ENCODE measurements at regions not wholly inside any gene's neighbourhood (a gene's known extent, or its start where the extent isn't known, plus 50 kb on each side); places are given as distances from the start of the nearest gene placed in this dataset.

- 74 to 100% methylated on average over 1 to 3 of the region's 3 CpGs for WGBS, 2 donors
- no peaks in the 10 kb centered on the region for H3K9me3 ChIP-seq
- intact Hi-C loops (cut with DNase I), result no loop called here
Observed at GRCh38 chrX:39939678-39940077, 158.1 kb downstream of the BCOR start.

GRCh38 chrX:39941332-39941920 lies 156.3 kb downstream of the BCOR start:
- Histone ChIP-seq H3K27ac (no peak overlapping the region), H3K9me3 (no peaks in the 10 kb centered on the region), H3K4me1 (peaks cover 0 to 9% (median 0%) of the 10 kb centered on the region in 3 donors), H3K36me3 (no peaks in the 10 kb centered on the region), H3K27me3 (no peaks in the 10 kb centered on the region), H3K4me3 (no peak overlapping the region)
- no peak for DNase-seq
- WGBS, 2 donors, result 100% methylated on average over 4 of the region's 6 CpGs; no CpG with 5 or more reads in 1 of the 2 donors
- intact Hi-C loops (cut with DNase I), result no loop called here
- TF ChIP-seq CTCF (IDR thresholded peaks at IDR 0.05), result no peak

More at GRCh38 chrX:39939678-39940077, 158.1 kb downstream of the BCOR start:
- peaks cover 0 to 20% (median 3%) of the 10 kb centered on the region in 3 donors for H3K4me1 ChIP-seq
- H3K27ac ChIP-seq, result no peak overlapping the region
- TF ChIP-seq CTCF (IDR thresholded peaks at IDR 0.05) (no peak), POLR2A (IDR thresholded peaks at IDR 0.05) (no peak)
- no peaks in the 10 kb centered on the region for H3K27me3 ChIP-seq
- DNase-seq, result no peak
- no peak overlapping the region for H3K4me3 ChIP-seq
- H3K36me3 ChIP-seq, result no peaks in the 10 kb centered on the region

- TF ChIP-seq CTCF (IDR thresholded peaks at IDR 0.05) (no peak), POLR2A (IDR thresholded peaks at IDR 0.05) (no peak)
- Histone ChIP-seq H3K27me3 (no peaks in the 10 kb centered on the region), H3K9me3 (no peaks in the 10 kb centered on the region), H3K4me1 (no peaks in the 10 kb centered on the region), H3K36me3 (no peaks in the 10 kb centered on the region), H3K27ac (no peak overlapping the region), H3K4me3 (no peak overlapping the region)
- 72 to 78% methylated on average over 3 to 5 of the region's 6 CpGs for WGBS, 2 donors
- intact Hi-C loops (cut with DNase I), result no loop called here
- no peak for DNase-seq
Observed at GRCh38 chrX:39944416-39944815, 153.3 kb downstream of the BCOR start.

GRCh38 chrX:39945709-39946108 lies 152.0 kb downstream of the BCOR start:
- H3K36me3 ChIP-seq, result no peaks in the 10 kb centered on the region
- H3K27me3 ChIP-seq, result no peaks in the 10 kb centered on the region
- no peak overlapping the region for H3K27ac ChIP-seq
- no peaks in the 10 kb centered on the region for H3K9me3 ChIP-seq
- no peaks in the 10 kb centered on the region for H3K4me1 ChIP-seq
- intact Hi-C loops (cut with DNase I), result no loop called here
- no peak overlapping the region for H3K4me3 ChIP-seq
- DNase-seq, result no peak
- no peak for TF ChIP-seq POLR2A (IDR thresholded peaks at IDR 0.05)
- TF ChIP-seq CTCF (IDR thresholded peaks at IDR 0.05), result no peak

GRCh38 chrX:39946822-39947221 lies 150.9 kb downstream of the BCOR start:
- Histone ChIP-seq H3K36me3 (no peaks in the 10 kb centered on the region), H3K4me1 (no peaks in the 10 kb centered on the region), H3K4me3 (no peak overlapping the region), H3K27me3 (no peaks in the 10 kb centered on the region), H3K27ac (no peak overlapping the region), H3K9me3 (no peaks in the 10 kb centered on the region)
- TF ChIP-seq CTCF (IDR thresholded peaks at IDR 0.05), result no peak
- TF ChIP-seq POLR2A (IDR thresholded peaks at IDR 0.05), result no peak
- DNase-seq, result no peak
- intact Hi-C loops (cut with DNase I), result no loop called here
- 75 to 79% methylated on average over 3 to 4 of the region's 4 CpGs for WGBS, 2 donors
